ENCODE measurements at regions not wholly inside any gene's neighbourhood (a gene's known extent, or its start where the extent isn't known, plus 50 kb on each side); places are given as distances from the start of the nearest gene placed in this dataset.

- intact Hi-C loops (cut with micrococcal nuclease; ENCODE audit: unreplicated experiment) = no loop called here
- Mint-ChIP-seq H3K4me3 (ENCODE audit: unreplicated experiment) (no peak overlapping the region), H3K4me1 (ENCODE audit: low read depth, unreplicated experiment) (no peaks in the 10 kb centered on the region), H3K27me3 (ENCODE audit: insufficient read depth, unreplicated experiment) (no peaks in the 10 kb centered on the region), H3K36me3 (ENCODE audit: insufficient read depth, unreplicated experiment) (no peaks in the 10 kb centered on the region), H3K9me3 (ENCODE audit: unreplicated experiment) (peaks cover 14% of the 10 kb centered on the region), H3K27ac (ENCODE audit: unreplicated experiment) (no peak overlapping the region)
- BruUV-seq (replicated peaks) = no TSS peak
- no peaks in the 10 kb centered on the region for H3K36me3 ChIP-seq (ENCODE audit: control insufficient read depth, insufficient read depth, low read length)
- CTCF ChIA-PET = no interaction called here
- H3K9me3 ChIP-seq = peaks cover 3% of the 10 kb centered on the region; the same call in 1 of the 2 replicates
- no peaks in the 10 kb centered on the region for H3K27me3 ChIP-seq (replicated peaks; ENCODE audit: control insufficient read depth, insufficient read depth, low read length)
- POLR2A ChIA-PET = no interaction called here
- no peak for TF ChIP-seq CTCF (IDR thresholded peaks at IDR 0.05; ENCODE audit: insufficient read depth in 1 of 2, low read depth in 1 of 2, low read length in 1 of 2, severe bottlenecking in 1 of 2, unreplicated experiment in 1 of 2)
- no peaks in the 10 kb centered on the region for H3K4me1 ChIP-seq
- DNase-seq = no peak
- no peak overlapping the region for H3K4me3 ChIP-seq (ENCODE audit: low read depth, low read length)
Observed at GRCh38 chr3:31392568-31392967, 140.2 kb upstream of the STT3B start.

- H3K4me3 ChIP-seq (ENCODE audit: low read depth, low read length) = no peak overlapping the region
- H3K4me1 ChIP-seq = no peaks in the 10 kb centered on the region
- Mint-ChIP-seq H3K27me3 (ENCODE audit: insufficient read depth, unreplicated experiment) (no peaks in the 10 kb centered on the region), H3K36me3 (ENCODE audit: insufficient read depth, unreplicated experiment) (peaks cover 5% of the 10 kb centered on the region), H3K27ac (ENCODE audit: unreplicated experiment) (no peak overlapping the region), H3K4me1 (ENCODE audit: low read depth, unreplicated experiment) (peaks cover 7% of the 10 kb centered on the region), H3K9me3 (ENCODE audit: unreplicated experiment) (peaks cover 10% of the 10 kb centered on the region), H3K4me3 (ENCODE audit: unreplicated experiment) (no peak overlapping the region)
- intact Hi-C loops (cut with micrococcal nuclease; ENCODE audit: unreplicated experiment) = no loop called here
- no peak for TF ChIP-seq CTCF (IDR thresholded peaks at IDR 0.05; ENCODE audit: insufficient read depth in 1 of 2, low read depth in 1 of 2, low read length in 1 of 2, severe bottlenecking in 1 of 2, unreplicated experiment in 1 of 2)
- no peak for DNase-seq
- CTCF ChIA-PET = no interaction called here
- no peaks in the 10 kb centered on the region for H3K9me3 ChIP-seq
- no peaks in the 10 kb centered on the region for H3K27me3 ChIP-seq (replicated peaks; ENCODE audit: control insufficient read depth, insufficient read depth, low read length)
- POLR2A ChIA-PET = no interaction called here
- H3K36me3 ChIP-seq (ENCODE audit: control insufficient read depth, insufficient read depth, low read length) = no peaks in the 10 kb centered on the region
- BruUV-seq (replicated peaks) = no TSS peak
Observed at GRCh38 chr3:31399271-31399670, 133.5 kb upstream of the STT3B start.

GRCh38 chr3:31402117-31402516, 130.6 kb upstream of the STT3B start:
- Histone ChIP-seq H3K36me3 (ENCODE audit: control insufficient read depth, insufficient read depth, low read length) (no peaks in the 10 kb centered on the region), H3K9me3 (no peaks in the 10 kb centered on the region), H3K27me3 (replicated peaks; ENCODE audit: control insufficient read depth, insufficient read depth, low read length) (no peaks in the 10 kb centered on the region), H3K4me1 (peaks cover 8% of the 10 kb centered on the region; the same call in 1 of the 2 replicates), H3K4me3 (ENCODE audit: low read depth, low read length) (no peak overlapping the region)
- no peaks in the 10 kb centered on the region for H3K27me3 Mint-ChIP-seq (ENCODE audit: insufficient read depth, unreplicated experiment)
- H3K36me3 Mint-ChIP-seq (ENCODE audit: insufficient read depth, unreplicated experiment) = peaks cover 5% of the 10 kb centered on the region
- BruUV-seq (replicated peaks) = no TSS peak
- H3K4me1 Mint-ChIP-seq (ENCODE audit: low read depth, unreplicated experiment) = peaks cover 7% of the 10 kb centered on the region
- H3K4me3 Mint-ChIP-seq (ENCODE audit: unreplicated experiment) = no peak overlapping the region
- DNase-seq = no peak
- intact Hi-C loops (cut with micrococcal nuclease; ENCODE audit: unreplicated experiment) = no loop called here
- H3K9me3 Mint-ChIP-seq (ENCODE audit: unreplicated experiment) = peaks cover 10% of the 10 kb centered on the region
- no peak overlapping the region for H3K27ac Mint-ChIP-seq (ENCODE audit: unreplicated experiment)
- no peak for TF ChIP-seq CTCF (IDR thresholded peaks at IDR 0.05; ENCODE audit: insufficient read depth in 1 of 2, low read depth in 1 of 2, low read length in 1 of 2, severe bottlenecking in 1 of 2, unreplicated experiment in 1 of 2)
- CTCF ChIA-PET = no interaction called here
- POLR2A ChIA-PET = no interaction called here
